HG03469 (cell line): ENCODE measurements at regions not wholly inside any gene's neighbourhood (a gene's known extent, or its start where the extent isn't known, plus 50 kb on each side); places are given as distances from the start of the nearest gene placed in this dataset.
"Not testable (repeated sequence)": the region's sequence is repeated elsewhere in the genome, so short reads cannot be mapped to it uniquely, and the experiment has no call there.

ENCODE experiments used
- ATAC-seq: cut with Tn5 transposase; IDR thresholded peaks from one replicate; pipeline ENCODE4 v1.9.1; 2021; ENCODE audit warnings: mild to moderate bottlenecking, moderate library complexity, moderate number of reproducible peaks; ENCODE audit not compliant: unreplicated experiment

GRCh38 chr6:91193446-91193845, 606.6 kb upstream of the MAP3K7 start:
- ATAC-seq: no peak

GRCh38 chr6:91190041-91190440, 603.2 kb upstream of the MAP3K7 start:
- ATAC-seq: not testable (repeated sequence)

DNA sequence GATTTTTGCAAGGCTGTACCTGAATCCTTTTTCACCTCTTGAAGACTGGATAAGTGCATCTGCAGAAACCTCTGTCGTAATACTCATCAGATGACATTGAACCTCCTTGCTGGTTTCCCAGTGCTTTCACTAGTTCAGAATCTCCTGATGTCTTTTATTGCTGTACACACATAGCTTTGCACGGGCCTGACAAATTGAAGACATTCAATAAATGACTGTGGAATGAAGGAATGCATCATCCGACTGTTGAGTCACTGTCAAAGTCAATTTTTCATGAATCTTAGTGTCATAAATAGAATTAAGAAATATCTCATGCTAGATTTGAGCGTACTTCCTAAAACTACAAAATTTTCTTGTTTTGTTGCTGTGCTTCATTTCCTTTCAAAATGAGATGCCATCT, 598.2 kb upstream of the MAP3K7 start:
- ATAC-seq: no peak

DNA sequence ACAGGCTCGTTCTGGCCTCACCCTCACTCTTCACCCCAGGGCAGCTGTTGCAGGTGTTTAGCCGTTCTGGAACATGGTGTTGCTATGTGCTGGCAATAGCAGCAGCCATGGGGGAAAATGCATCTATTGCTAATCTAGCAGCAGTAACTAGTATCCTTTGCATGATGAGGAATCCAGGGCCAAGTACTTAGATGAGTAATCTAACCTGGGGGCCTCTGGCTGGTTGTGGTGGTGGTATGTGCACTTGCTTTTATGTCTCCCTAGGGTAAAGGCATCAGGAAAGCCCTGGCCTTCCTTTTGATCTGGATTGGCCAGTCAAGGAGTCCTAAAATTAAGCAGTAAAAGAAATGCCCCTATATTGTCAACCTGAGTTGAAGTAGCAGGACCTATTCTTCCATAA, 594.5 kb upstream of the MAP3K7 start:
- no peak for ATAC-seq

GRCh38 chr6:91173651-91174050, 586.8 kb upstream of the MAP3K7 start:
- no peak for ATAC-seq

DNA sequence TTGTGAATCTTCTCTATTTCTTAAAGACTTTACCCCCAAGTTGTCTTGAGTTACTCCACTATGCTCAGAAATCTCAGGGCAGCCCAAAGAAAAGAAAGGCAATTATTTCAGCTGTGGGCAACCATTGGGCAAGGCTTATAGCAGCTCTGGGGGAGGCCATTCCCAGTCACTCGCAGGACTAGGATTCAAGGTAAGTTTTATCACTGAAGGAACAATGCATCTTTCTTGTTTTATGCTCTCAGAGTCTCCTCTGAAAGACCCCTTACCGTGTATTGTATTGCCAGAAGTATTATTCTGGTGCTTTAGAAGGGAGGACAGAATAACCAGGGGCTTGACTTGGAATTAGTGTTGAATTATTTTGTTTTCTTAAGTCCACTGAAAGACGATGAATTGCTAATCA, 586.3 kb upstream of the MAP3K7 start:
- no peak for ATAC-seq

DNA sequence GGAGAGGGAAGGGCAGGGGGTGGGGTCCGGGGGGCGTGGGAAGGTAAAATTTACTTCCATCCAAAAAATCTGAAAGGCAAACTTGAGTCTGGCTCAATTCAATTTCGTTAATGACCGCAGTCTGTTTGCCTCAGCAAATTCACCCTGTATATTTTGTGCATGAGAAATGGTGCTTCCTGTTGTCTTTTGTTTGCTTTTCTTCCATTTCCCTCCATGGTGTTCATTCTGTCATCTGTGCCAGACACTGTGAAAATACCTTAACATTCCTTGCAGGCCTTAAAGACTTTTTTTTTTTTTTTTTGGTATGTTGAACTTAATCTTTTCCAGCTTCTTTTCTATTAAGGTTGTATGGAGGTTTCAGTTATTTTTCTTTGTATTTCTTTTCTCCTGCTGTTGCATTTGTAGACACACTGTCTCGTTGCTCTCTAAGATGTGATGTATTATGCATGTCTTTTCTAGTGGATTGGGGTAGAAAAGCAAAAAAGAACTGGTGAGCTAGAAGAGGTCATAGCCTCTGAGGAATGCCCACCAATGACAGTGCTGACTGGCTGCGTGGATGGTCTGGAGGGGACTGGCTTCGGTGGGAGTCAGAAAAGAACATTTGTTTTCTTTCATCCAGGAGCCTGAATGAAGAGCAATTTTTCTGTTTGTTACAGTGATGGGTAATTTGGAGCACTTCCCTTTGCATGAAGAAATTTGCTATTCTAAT, 585.0 kb upstream of the MAP3K7 start:
- no peak for ATAC-seq

- no peak for ATAC-seq
These were observed 581.0 kb upstream of the MAP3K7 start for GRCh38 chr6:91167846-91168245.

DNA sequence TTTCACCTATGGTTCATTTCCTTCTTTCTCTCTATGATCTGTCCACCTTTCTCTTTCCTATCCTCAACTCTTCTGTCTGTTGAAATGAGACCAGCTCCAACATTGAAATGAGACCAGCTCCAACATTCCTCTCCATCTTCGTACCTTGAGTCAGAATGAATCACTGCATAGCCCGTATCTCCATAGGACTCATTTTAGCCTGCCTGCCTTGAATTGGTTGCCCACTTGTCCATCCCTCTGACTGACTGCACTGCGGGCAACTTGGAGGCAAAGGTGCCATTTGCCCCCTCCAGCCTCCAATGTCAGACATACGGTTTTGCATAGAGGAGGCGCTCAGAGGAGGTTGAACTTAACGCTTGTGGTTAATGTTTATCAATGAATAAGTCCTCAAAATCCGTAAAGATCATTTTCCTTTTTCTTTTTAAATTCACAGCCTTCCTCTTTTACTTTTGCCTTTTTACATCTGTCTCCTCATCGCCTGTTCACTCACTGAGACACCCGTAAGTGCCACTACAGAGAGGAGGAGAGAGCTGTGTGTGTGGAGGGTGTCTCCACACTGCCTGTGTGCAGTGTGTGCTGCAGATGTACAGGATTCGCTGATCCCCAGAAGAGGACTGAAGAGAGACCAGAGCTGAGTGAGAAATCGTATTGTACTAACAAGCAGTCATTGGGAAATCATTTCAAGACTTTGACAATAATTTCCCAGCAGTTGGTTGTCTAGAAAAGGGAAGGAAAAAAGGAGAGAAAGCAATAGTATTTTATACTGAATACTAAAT, 579.6 kb upstream of the MAP3K7 start:
- no peak for ATAC-seq

GRCh38 chr6:91164105-91164504, 577.2 kb upstream of the MAP3K7 start:
- ATAC-seq: no peak

DNA sequence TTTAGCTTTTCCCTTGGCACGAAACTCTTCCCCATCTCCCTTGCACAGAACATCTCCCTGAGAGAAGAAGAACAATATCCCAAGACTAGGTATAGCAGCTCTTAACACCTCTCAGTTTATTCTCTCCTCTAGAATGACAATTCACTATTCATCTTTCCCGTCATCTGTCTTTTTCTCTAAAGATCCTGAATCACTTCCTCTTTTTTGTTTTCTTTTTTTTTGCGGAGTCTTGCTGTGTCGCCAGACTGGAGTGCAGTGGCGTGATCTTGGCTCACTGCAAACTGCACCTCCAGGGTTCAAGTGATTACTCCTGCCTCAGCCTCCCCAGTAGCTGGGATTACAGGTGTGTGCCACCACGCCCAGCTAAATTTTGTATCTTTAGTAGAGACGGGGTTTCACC, 574.4 kb upstream of the MAP3K7 start:
- no peak for ATAC-seq

GRCh38 chr6:91155129-91155785, 568.4 kb upstream of the MAP3K7 start:
- ATAC-seq: no peak

DNA sequence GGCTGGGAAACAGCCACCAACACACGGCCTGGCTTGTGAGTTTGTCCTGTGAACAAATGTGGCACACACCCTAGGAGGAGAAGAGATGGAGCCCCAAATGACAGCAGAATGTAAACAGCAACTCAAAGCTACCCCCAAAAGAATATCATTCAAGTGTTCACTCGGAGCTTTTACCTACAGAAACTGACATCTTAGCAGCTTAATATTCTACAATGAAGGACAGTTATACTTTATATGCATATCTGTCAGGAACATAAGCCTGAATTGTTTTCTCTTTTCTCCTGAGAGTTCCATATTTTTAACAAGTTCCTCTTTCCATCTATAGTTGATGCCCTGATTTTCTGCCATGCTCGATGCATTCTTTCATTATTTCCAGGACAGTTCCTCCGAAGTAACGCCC, 566.0 kb upstream of the MAP3K7 start:
- no peak for ATAC-seq

DNA sequence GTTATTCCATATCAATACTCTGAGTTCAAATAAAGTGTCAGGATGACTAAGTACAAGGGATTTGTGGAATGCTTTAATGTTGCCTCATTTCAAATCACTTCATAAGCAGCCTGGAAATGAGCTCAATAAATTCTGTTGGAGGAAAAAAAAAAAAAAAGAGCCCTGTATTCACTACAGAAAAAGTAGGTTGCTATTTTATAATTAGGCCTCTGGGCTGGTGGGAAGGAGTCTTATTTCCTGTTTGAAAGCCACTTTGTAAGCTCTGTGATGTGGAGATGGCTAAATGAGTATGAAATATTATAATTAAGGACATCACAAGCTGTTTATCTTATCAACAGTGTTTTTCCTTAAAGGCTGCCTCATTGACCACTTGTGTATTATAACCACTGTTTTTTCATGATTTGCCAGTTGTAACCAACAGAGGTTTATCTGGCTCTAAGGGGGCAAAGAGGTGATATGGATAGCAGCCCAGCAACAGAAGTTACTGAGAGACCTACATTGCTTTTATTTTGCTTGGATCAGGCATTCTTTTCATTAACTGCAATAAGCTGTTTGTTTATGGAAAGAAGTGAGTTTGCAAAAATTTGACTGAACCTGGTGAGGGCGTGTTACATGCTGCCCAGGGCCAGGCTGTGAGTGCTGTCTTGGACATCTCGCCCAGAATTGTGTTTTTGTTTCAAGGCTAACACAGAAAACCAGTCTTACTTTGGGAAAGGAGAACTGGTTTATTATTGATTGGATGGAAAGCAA, 563.3 kb upstream of the MAP3K7 start:
- ATAC-seq: no peak

DNA sequence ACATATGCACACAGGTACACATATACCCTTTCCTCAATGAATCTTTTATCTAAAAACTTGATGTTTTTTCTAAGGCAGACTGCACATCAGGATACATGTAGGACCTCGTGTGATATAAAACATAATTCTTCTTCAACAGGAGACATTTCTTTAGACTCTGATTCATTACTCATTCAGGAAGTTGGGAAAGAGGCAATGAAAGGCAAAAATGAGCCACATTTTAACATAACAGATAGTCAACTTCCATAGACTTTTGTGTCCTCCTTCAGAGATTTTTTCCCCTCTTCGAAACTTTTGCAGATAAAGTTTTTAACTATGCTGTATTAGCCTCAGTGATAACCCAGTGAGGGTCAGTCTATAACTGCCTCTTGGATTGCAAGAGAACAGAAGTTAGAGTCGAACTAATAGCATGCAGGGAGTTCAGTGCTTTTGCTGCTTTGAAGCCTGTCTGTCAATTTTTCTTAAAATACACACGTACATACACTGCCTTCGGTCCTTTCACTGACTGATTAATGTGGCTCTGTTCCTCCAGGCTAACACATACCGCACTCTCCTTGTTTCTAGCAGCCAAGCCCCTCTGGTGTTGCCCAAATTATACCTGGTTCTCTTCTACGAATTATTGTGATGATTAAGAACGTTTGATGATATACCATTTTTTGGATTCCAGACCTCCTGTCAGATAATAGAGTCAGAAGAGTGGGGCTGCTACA, 562.5 kb upstream of the MAP3K7 start:
- ATAC-seq: no peak

DNA sequence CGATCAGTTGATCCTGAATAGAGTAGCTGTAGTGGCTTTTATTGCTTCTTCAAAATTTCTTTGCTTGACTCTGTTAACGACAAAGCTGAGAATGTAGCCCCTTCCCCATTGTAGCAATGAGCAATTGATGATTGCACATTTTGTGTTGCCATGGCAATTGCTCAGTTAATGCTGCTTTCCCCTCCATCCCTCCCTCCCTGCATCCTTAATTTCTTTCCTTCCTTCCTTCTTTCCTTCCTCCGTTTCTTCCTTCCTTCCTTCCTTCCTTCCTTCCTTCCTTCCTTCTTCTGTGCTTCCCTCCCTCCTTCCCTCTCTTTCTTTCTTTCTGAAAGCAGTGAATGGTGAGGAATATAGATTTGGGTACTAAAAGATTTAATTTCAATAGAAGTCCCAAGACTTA, 557.3 kb upstream of the MAP3K7 start:
- no peak for ATAC-seq

DNA sequence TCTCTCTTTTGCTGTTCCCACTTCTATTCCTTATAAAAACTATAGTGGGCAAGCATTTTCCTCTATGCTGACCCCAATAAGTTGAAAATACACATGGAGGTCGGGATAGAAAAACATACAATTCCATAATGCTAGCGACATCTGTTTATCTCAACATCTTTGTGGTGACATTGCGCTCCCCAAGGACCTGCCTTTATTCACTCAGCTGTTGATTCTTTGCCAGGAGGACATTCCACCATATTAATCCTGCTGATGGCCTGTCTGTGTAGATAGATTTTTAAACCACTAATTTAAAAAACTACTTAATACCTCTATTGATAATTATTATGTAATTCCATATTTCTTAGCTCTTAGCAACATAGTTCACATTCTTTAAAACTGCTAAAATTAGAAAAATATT, 555.3 kb upstream of the MAP3K7 start:
- no peak for ATAC-seq

- no peak for ATAC-seq
These were observed 554.5 kb upstream of the MAP3K7 start for GRCh38 chr6:91141346-91141745.

GRCh38 chr6:91140449-91140848, 553.6 kb upstream of the MAP3K7 start:
- no peak for ATAC-seq

DNA sequence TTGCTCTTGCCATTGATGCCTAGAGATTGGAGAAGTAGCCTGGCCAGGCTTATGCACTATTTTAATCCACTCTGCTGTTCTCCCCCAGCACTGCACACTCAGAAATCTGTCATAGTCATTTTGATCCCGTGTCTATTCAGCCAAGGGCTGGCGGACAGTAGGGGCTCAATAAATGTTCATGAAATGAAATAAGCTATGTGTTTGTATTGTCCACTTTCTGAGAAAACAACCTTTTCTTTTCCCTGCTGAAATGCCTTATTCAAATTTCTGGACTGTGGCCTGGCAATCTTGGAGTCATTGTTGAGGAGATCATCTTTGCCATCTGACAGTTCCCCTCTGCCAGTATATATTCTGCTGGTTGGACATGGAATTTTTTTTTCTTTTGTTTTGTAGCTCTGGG, 550.4 kb upstream of the MAP3K7 start:
- ATAC-seq: no peak
